Fibroblast of pulmonary artery (primary cell): ENCODE measurements at regions not wholly inside any gene's neighbourhood (a gene's known extent, or its start where the extent isn't known, plus 50 kb on each side); places are given as distances from the start of the nearest gene placed in this dataset.

ENCODE experiments used
- DNase-seq: peaks from one replicate; pipeline ENCODE4 v3.0.0-alpha.2; 2010; ENCODE audit warnings: low read depth
- H3K4me3 ChIP-seq: replicated peaks from 2 replicates; pipeline ENCODE4 v1.5.1; 2011; ENCODE audit warnings: low read depth, mild to moderate bottlenecking, control low read depth, low read length, moderate library complexity
- TF ChIP-seq, protein P1 (sequence below): IDR thresholded peaks from 2 replicates; pipeline ENCODE4 v1.5.1; 2011; ENCODE audit warnings: mild to moderate bottlenecking, control low read depth, low read length, inconsistent platforms; ENCODE audit errors: missing control alignments

DNA sequence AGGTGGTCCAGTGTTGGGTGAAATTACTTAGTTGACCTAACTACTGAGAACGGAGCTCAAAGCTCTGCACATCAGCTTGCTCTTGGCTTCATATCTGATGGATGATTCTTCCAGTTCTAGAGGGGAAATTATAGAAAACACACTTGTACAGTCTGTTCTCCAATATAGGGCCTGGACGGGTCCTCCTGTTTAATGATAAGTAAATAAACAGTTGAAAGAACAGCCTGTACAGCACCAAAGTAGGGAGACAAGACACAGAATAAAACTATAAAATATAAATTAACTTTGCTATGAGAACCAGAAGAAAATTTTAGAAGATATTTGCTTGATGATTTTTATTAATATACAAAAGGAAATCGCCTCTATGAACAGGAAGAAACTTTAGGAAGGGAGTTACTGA, 271.7 kb downstream of the STK31 start:
- DNase-seq: no peak
- TF ChIP-seq, protein P1, sequence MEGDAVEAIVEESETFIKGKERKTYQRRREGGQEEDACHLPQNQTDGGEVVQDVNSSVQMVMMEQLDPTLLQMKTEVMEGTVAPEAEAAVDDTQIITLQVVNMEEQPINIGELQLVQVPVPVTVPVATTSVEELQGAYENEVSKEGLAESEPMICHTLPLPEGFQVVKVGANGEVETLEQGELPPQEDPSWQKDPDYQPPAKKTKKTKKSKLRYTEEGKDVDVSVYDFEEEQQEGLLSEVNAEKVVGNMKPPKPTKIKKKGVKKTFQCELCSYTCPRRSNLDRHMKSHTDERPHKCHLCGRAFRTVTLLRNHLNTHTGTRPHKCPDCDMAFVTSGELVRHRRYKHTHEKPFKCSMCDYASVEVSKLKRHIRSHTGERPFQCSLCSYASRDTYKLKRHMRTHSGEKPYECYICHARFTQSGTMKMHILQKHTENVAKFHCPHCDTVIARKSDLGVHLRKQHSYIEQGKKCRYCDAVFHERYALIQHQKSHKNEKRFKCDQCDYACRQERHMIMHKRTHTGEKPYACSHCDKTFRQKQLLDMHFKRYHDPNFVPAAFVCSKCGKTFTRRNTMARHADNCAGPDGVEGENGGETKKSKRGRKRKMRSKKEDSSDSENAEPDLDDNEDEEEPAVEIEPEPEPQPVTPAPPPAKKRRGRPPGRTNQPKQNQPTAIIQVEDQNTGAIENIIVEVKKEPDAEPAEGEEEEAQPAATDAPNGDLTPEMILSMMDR: no peak
- no peak overlapping the region for H3K4me3 ChIP-seq

DNA sequence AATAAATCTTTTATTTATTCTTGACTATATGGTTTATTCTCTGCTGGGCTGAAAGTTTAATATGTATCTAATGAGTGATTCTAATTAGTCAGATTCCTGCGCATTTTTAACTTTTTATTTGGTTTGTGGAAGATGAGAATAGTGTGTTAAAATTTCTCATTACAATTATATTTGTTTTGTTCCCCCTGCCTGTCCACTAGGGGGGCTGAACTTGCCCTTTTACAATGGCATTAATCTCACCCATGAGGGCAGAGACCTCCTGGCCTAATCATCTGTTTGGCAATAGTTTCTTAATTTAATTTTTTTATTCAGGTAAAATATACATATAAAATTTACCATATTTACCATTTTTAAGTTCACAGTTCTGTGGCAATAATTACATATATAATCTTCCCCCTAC, 278.5 kb upstream of the NPY start:
- TF ChIP-seq, protein P1: no peak
- no peak for DNase-seq
- H3K4me3 ChIP-seq: no peak overlapping the region

DNA sequence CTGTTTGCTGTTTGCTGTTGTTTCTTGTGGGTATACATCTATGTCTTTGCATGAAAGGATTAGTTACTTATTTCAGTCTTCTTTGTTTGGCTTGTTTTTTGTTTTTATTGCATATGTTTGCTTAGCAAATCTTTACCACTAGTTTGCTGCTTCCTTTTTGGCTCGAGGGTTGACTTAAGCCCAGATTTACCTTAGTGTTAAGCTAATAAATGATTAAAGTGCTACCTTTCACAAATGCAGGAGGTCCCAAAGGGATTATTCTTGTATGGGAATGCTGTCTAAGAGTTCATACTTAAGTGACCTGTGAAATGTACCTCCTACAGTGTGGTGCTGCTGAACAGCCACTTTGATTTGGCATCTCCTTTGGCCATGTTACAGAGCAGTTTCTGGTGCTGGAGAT, 273.5 kb upstream of the NPY start:
- H3K4me3 ChIP-seq: no peak overlapping the region
- DNase-seq: no peak
- TF ChIP-seq, protein P1: no peak

DNA sequence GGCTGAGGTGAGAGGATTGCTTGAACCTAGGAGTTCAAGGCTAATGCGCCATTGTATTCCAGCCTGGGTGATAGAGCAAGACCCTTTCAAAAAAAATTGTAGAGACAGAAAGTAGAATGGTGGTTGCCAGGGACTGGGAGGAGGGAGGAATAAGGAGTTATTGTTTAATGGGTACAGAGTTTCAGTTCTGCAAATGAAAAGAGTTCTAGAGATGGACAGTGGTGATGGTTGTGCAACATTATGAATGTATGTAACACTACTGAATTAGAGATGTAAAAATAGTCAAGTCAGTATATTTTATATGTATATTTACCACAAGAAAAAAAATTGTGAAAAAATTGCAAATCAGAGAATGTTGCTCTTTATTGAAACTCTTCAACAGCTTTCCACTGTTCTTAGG, 266.5 kb upstream of the NPY start:
- H3K4me3 ChIP-seq: no peak overlapping the region
- DNase-seq: no peak
- TF ChIP-seq, protein P1: no peak

DNA sequence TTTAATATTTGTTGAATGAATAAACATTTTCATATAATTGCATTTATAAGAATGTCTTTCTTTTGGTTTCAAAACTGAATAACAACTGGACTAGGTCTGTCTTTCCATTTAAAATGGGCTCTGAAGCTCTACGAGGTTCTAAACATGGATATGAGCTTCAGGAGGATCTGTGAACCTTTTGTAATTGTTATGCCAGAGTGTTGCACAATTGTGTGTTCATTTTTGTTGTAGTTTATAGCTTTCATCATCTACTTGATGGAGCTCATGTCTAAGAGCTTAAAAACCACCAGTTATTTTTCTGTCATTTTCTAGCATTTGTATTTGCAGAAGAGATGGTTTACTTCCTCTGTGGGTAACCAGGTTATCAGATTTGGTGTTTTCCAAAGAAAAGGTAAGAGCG, 265.7 kb upstream of the NPY start:
- TF ChIP-seq, protein P1: no peak
- no peak for DNase-seq
- H3K4me3 ChIP-seq: no peak overlapping the region

DNA sequence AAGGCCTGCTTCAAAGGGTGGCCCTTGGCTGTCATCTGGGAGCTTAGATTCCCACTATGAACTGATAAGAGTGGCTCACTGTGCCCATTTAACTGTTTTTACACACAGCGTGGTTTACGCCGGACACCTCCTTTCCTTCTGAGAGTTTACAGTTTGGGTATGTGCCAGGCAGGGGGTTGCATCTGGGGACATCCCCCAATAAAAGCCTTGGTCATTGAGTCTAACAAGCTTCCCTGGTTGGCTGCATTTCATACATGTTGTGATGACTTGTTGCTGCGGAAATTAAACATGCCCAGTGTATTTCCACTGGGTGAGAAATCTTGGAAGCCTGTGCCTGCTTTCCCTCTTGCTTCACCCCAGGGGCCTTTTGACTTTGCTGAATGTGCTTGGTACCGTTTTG, 264.1 kb upstream of the NPY start:
- DNase-seq: no peak
- no peak overlapping the region for H3K4me3 ChIP-seq
- TF ChIP-seq, protein P1: no peak

DNA sequence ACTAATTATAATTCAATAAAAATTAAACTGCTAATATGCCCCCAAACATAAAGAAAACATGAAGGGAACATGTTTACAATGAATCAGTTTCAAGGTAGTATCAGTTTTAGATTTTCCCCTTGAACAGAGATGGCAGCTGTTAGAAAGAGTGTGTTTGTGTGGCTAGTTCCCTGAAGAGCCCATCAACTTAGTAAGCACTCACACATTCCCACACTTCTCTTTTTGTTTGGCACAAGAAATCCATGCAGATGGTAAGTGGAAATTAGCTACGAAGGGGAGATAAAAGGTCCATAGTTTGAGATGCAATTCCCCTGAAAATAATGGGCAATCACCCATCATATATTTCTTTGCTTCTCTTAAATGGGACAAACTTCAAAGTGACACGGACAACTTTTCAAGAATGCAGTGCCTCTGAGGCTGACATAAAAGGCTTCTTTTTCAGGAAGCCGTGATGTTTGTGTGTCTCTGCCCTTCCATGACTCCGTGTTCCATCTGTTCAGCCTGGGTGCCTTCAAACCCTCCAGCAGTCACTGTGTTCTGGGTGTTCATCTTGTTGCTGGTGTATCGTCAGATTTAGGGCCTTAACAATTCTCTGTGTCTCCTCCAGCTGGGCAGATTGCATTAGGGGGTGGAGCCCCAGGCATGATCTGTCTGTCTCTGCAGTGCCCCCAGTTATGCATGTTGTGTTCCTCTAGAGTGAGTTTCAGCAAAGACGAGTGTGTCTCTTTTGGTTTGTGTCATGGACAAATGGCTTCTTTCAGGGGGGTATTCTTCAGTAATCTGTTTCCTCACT, 259.5 kb upstream of the NPY start:
- TF ChIP-seq, protein P1: no peak
- no peak overlapping the region for H3K4me3 ChIP-seq
- no peak for DNase-seq
